ELF-1 (cell line): ENCODE measurements at regions not wholly inside any gene's neighbourhood (a gene's known extent, or its start where the extent isn't known, plus 50 kb on each side); places are given as distances from the start of the nearest gene placed in this dataset.

Experiments
- DNase-seq: peaks from one replicate; pipeline ENCODE4 v3.0.0-alpha.2; 2016; ENCODE audit warnings: low read depth, low spot score

GRCh38 chr14:25551674-25552073 lies 501.7 kb upstream of the STXBP6 start:
- DNase-seq = no peak

GRCh38 chr14:25546826-25547225 lies 496.9 kb upstream of the STXBP6 start:
- DNase-seq = no peak

GRCh38 chr14:25537846-25538455 lies 488.0 kb upstream of the STXBP6 start:
- DNase-seq = peak; percentile 50

- DNase-seq = no peak
Observed at GRCh38 chr14:25526290-25526689, 476.3 kb upstream of the STXBP6 start.

- no peak for DNase-seq
Observed at GRCh38 chr14:25522926-25523325, 473.0 kb upstream of the STXBP6 start.

GRCh38 chr14:25522116-25522515 lies 472.2 kb upstream of the STXBP6 start:
- no peak for DNase-seq

- DNase-seq = no peak
Observed at GRCh38 chr14:25521616-25522015, 471.7 kb upstream of the STXBP6 start.

GRCh38 chr14:25520821-25521220 lies 470.9 kb upstream of the STXBP6 start:
- DNase-seq = no peak

GRCh38 chr14:25518364-25518763 lies 468.4 kb upstream of the STXBP6 start:
- DNase-seq = peak; percentile 14

- DNase-seq = peak; percentile 12
Observed at GRCh38 chr14:25516838-25517237, 466.9 kb upstream of the STXBP6 start.

- DNase-seq = no peak
Observed at GRCh38 chr14:25508845-25509244, 458.9 kb upstream of the STXBP6 start.

GRCh38 chr14:25501749-25502148 lies 451.8 kb upstream of the STXBP6 start:
- DNase-seq = no peak

GRCh38 chr14:25488961-25489360 lies 439.0 kb upstream of the STXBP6 start:
- DNase-seq = no peak

GRCh38 chr14:25485381-25485780 lies 435.4 kb upstream of the STXBP6 start:
- no peak for DNase-seq

GRCh38 chr14:25484906-25485305 lies 435.0 kb upstream of the STXBP6 start:
- no peak for DNase-seq

GRCh38 chr14:25484235-25484634 lies 434.3 kb upstream of the STXBP6 start:
- no peak for DNase-seq

- DNase-seq = no peak
Observed at GRCh38 chr14:25477316-25478098, 427.6 kb upstream of the STXBP6 start.

- no peak for DNase-seq
Observed at GRCh38 chr14:25472700-25473099, 422.8 kb upstream of the STXBP6 start.

GRCh38 chr14:25464772-25465171 lies 414.8 kb upstream of the STXBP6 start:
- DNase-seq = no peak

GRCh38 chr14:25464078-25464477 lies 414.1 kb upstream of the STXBP6 start:
- DNase-seq = no peak

GRCh38 chr14:25463480-25463879 lies 413.5 kb upstream of the STXBP6 start:
- no peak for DNase-seq

- peak; percentile 4 for DNase-seq
Observed at GRCh38 chr14:25461780-25462179, 411.8 kb upstream of the STXBP6 start.

- no peak for DNase-seq
Observed at GRCh38 chr14:25444381-25444780, 394.4 kb upstream of the STXBP6 start.
